CD4-positive, alpha-beta T cell treated with Interleukin-4 for 1 hour (primary cell): ENCODE measurements at regions not wholly inside any gene's neighbourhood (a gene's known extent, or its start where the extent isn't known, plus 50 kb on each side); places are given as distances from the start of the nearest gene placed in this dataset.

Experiments used
- DNase-seq, 2 donors: peaks; one replicate each; pipeline ENCODE4 v3.0.0-alpha.2; 2020 to 2022

- peak in 1 of 2 donors; percentile 21 for DNase-seq
Measured at GRCh38 chr18:70429847-70430500, 141.1 kb downstream of the SOCS6 start.

- DNase-seq, result no peak
Measured at GRCh38 chr18:70428439-70428838, 139.6 kb downstream of the SOCS6 start.

GRCh38 chr18:70426818-70427217, 138.0 kb downstream of the SOCS6 start:
- no peak for DNase-seq

- no peak for DNase-seq
Measured at GRCh38 chr18:70425236-70425635, 136.4 kb downstream of the SOCS6 start.

GRCh38 chr18:70423988-70424387, 135.1 kb downstream of the SOCS6 start:
- no peak for DNase-seq

GRCh38 chr18:70423120-70423519, 134.3 kb downstream of the SOCS6 start:
- no peak for DNase-seq

- no peak for DNase-seq
Measured at GRCh38 chr18:70422391-70422965, 133.6 kb downstream of the SOCS6 start.

- DNase-seq, result peak; percentile 9 to 74
Measured at GRCh38 chr18:70421471-70422390, 132.9 kb downstream of the SOCS6 start.

GRCh38 chr18:70420146-70420898, 131.5 kb downstream of the SOCS6 start:
- DNase-seq, result peak in 1 of 2 donors; percentile 22

- DNase-seq, result no peak
Measured at GRCh38 chr18:70419526-70419925, 130.7 kb downstream of the SOCS6 start.

- no peak for DNase-seq
Measured at GRCh38 chr18:70418546-70419311, 129.9 kb downstream of the SOCS6 start.

GRCh38 chr18:70417847-70418246, 129.0 kb downstream of the SOCS6 start:
- DNase-seq, result no peak

GRCh38 chr18:70416496-70416895, 127.7 kb downstream of the SOCS6 start:
- no peak for DNase-seq

- DNase-seq, result no peak
Measured at GRCh38 chr18:70415823-70416488, 127.1 kb downstream of the SOCS6 start.

- no peak for DNase-seq
Measured at GRCh38 chr18:70414315-70414900, 125.6 kb downstream of the SOCS6 start.

GRCh38 chr18:70413455-70413854, 124.6 kb downstream of the SOCS6 start:
- DNase-seq, result no peak

GRCh38 chr18:70411876-70412435, 123.1 kb downstream of the SOCS6 start:
- DNase-seq, result no peak

GRCh38 chr18:70411307-70411706, 122.5 kb downstream of the SOCS6 start:
- no peak for DNase-seq

- no peak for DNase-seq
Measured at GRCh38 chr18:70405052-70405451, 116.2 kb downstream of the SOCS6 start.

GRCh38 chr18:70400476-70400875, 111.6 kb downstream of the SOCS6 start:
- no peak for DNase-seq

GRCh38 chr18:70398076-70398475, 109.2 kb downstream of the SOCS6 start:
- no peak for DNase-seq
